NB4 (cell line): ENCODE measurements at regions not wholly inside any gene's neighbourhood (a gene's known extent, or its start where the extent isn't known, plus 50 kb on each side); places are given as distances from the start of the nearest gene placed in this dataset.
A peak's percentile ranks its signal among the peaks of the same experiment; 100 is the strongest.

Experiments
- DNase-seq: peaks from one replicate; pipeline ENCODE4 v3.0.0; 2010; ENCODE audit warnings: low read depth
- H3K4me3 ChIP-seq: one replicate; pipeline ENCODE4 v1.5.1; 2011; ENCODE audit warnings: mild to moderate bottlenecking, low read depth, low read length, moderate library complexity
- MYC ChIP-seq: IDR thresholded peaks from 2 replicates; pipeline ENCODE4 v1.6.1; 2011; ENCODE audit warnings: low read depth, low read length
- POLR2A ChIP-seq: IDR thresholded peaks from 2 replicates; pipeline ENCODE4 v1.6.1; 2011; ENCODE audit warnings: mild to moderate bottlenecking; ENCODE audit not compliant: insufficient read length; ENCODE audit errors: extremely low read depth
- TF ChIP-seq, protein P1 (sequence below): IDR thresholded peaks from 2 replicates; pipeline ENCODE4 v1.6.1; 2011; ENCODE audit warnings: low read depth, low read length
- TF ChIP-seq, protein P2 (sequence below): IDR thresholded peaks from one replicate; pipeline ENCODE4 v1.5.1; 2012; ENCODE audit warnings: low read depth, low read length

DNA sequence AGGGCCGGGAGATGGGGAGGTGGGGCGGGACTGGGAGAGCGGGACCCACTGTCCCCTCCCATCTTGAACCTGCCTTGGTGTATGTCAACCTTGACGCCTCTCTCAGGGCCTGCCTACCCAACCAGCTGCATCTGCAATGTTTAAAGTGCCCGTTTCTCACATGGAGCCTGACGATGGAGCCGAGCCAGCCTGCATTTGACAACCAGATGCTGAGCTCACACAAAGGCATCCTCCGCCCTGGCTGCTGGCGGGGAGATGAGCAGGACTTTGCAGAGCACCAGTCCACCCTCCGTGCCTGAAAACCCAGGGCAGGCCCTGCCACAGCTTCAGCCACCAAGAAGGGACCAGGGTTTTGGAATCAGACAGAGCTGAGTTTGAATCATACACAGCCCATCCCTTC lies 141.1 kb upstream of the SMIM23 start:
- H3K4me3 ChIP-seq = no peak overlapping the region
- DNase-seq = no peak
- TF ChIP-seq MYC (no peak), POLR2A (no peak)
- TF ChIP-seq, protein P1, sequence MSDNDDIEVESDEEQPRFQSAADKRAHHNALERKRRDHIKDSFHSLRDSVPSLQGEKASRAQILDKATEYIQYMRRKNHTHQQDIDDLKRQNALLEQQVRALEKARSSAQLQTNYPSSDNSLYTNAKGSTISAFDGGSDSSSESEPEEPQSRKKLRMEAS = no peak
- TF ChIP-seq, protein P2, sequence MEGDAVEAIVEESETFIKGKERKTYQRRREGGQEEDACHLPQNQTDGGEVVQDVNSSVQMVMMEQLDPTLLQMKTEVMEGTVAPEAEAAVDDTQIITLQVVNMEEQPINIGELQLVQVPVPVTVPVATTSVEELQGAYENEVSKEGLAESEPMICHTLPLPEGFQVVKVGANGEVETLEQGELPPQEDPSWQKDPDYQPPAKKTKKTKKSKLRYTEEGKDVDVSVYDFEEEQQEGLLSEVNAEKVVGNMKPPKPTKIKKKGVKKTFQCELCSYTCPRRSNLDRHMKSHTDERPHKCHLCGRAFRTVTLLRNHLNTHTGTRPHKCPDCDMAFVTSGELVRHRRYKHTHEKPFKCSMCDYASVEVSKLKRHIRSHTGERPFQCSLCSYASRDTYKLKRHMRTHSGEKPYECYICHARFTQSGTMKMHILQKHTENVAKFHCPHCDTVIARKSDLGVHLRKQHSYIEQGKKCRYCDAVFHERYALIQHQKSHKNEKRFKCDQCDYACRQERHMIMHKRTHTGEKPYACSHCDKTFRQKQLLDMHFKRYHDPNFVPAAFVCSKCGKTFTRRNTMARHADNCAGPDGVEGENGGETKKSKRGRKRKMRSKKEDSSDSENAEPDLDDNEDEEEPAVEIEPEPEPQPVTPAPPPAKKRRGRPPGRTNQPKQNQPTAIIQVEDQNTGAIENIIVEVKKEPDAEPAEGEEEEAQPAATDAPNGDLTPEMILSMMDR = no peak

DNA sequence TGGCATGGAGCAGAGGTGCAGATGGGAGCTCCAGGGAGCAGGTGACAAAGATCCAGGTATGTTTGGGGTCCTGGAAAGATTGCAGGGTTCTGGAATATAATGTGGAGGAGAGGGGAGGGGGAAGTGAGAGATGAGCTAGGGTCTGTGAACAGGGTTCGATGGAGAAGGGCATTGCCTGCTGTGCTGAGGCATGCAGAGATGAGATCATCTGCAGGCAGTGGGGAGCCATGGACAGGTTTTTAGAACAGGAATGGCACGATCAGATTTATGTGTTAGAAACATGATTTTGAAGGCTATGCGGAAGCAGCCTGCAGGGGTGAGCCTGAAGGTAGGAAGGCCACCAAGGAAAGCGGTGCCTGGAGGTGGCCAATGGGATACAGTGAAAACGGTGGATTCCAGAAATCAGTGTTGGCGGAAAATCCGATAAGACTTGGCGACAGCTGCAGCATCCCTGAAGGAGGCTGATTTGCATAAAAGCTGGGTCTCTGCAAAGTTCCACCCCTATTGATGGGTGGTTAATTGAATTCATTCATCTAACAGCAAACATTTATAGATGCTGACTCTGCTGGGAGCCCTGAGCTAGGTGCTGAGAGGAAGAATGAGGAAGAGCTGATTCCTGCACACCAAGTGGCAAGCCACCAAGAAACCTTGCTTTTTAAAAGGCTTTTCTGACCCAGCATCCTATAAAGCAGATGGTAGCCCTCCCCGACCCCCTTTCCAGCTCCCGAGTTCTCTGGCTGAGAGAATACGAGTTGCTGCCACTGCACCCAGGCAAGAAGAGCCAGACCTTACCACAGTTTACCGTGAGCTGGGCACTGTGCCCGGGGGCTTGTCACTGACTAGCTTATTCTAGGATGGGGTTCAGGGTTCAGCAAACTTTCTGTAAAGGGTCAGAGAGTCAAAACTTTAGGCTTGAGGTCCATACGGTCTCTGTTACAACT lies 139.2 kb upstream of the SMIM23 start:
- H3K4me3 ChIP-seq = no peak overlapping the region
- DNase-seq = no peak
- TF ChIP-seq MYC (no peak), POLR2A (no peak)
- TF ChIP-seq, protein P1 = no peak
- TF ChIP-seq, protein P2 = no peak

DNA sequence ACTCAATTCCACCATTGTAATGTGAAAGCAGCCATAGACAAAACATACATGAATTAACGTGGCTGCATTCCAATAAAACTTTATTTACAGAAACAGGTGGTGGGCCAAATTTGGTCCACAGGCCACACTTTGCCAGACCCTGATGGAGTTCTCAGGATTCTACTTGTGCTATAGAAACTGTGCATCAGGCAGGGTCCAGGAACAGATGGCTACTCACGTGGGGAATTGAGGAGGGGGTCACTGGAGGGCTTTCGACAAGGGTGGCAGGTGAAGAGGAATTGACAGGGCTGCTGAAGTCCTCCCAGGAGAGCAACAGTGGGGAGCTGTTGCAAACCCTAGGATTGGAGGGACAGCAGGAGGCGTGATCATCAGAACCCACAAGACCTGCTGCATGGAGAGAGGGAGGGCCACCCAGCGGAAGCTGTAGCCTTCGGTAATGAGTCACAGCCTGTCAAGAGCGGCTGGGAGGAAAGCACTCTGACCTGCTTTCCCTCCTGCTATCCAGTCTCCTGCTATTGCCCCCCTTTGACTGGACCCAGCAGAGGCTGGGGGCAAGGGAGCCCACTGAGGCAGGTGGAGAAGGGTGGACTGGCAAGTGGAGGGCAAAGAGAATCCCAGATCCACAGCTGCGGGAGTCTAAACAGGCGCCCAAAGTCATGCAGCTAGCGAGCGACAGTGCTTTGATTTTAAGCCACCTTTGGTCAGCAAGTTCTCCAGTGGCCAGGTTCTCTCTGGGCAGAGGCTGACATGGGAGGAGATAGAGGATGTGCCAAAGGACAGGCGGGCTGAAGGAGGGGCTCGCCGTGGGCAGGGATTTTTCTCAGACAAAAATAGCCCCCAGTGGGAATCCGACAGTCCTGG lies 138.3 kb upstream of the SMIM23 start:
- no peak overlapping the region for H3K4me3 ChIP-seq
- TF ChIP-seq MYC (peak; percentile 36), POLR2A (no peak)
- TF ChIP-seq, protein P2 = no peak
- TF ChIP-seq, protein P1 = peak; percentile 72
- peak; percentile 88 for DNase-seq

DNA sequence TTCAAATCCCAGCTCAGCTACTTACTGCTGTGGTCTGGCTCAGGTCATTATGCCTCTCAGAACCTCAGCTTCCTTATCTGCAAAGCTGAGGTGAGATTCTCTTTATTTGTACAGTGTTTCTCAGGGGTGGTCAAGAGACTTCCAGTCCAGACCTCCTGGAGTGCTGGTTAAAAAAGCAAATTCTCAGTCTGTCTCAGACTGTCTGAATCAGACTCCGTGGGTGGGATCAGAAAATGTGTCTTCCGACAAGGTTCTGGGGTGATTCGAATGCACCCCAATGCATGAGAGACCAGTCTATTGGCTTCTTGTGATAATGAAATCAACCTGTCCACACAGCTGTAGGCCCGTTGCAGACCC lies 137.7 kb upstream of the SMIM23 start:
- no peak overlapping the region for H3K4me3 ChIP-seq
- TF ChIP-seq, protein P2 = no peak
- no peak for TF ChIP-seq MYC
- TF ChIP-seq, protein P1 = no peak
- no peak for TF ChIP-seq POLR2A
- DNase-seq = peak; percentile 14

DNA sequence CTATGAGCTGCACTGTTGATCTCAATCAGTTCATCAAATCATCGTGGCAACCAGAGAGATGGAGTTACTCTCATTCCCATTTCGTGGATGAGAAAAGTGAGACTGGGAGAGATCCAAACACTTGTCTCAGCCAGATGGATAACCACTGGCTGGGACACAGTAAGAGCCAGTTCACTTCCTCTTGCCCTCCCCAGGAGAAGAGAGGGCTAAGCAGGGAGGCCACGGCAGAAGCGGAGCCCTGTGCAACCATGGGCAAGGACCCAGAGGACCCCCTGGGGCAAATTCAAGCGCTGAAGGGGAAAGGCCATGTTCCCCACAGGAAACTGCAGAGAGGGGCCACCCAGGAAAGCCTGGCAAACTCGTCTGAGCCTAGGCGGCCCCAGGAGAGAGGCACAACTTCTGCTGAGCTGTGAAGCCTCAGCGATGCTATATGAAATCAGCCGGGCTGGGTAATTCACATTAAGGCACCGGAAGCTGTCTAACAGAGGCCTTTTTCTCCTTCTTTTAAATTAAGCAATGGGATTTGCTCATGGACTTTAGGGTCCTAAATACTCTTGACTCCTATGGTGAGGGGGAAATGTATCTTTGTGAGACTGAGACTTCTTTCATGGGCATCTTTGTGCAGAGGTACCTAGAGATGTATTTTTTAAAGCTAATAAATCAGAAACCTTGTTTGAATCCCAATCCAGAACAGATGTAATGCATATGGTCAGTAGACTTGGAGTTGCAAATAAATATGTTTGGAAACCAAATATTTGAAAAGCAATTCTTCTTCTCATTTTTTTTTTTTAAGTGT lies 137.1 kb upstream of the SMIM23 start:
- DNase-seq = peak; percentile 55
- no peak overlapping the region for H3K4me3 ChIP-seq
- TF ChIP-seq, protein P1 = no peak
- TF ChIP-seq POLR2A (no peak), MYC (no peak)
